Activated T-helper 17 cell treated with anti-CD3 and anti-CD28 coated beads, Interleukin-2, amount 50 U/mL, for 72 hours (primary cell): ENCODE measurements at regions not wholly inside any gene's neighbourhood (a gene's known extent, or its start where the extent isn't known, plus 50 kb on each side); places are given as distances from the start of the nearest gene placed in this dataset.

ENCODE experiments used
- ATAC-seq: fragments of 150-1000 bp; cut with Tn5 transposase; replicated peaks from 2 replicates; pipeline ENCODE4 v1.10.0; 2021; ENCODE audit warnings: mild to moderate bottlenecking, moderate library complexity
- H3K27ac Mint-ChIP-seq: one replicate; pipeline ENCODE4 v1.8.0; 2022; ENCODE audit warnings: mixed read lengths
- H3K27me3 Mint-ChIP-seq: one replicate; pipeline ENCODE4 v1.8.0; 2022; ENCODE audit warnings: mixed read lengths
- H3K36me3 Mint-ChIP-seq: one replicate; pipeline ENCODE4 v1.8.0; 2022; ENCODE audit warnings: low read depth, mild to moderate bottlenecking, mixed read lengths
- H3K4me1 Mint-ChIP-seq: one replicate; pipeline ENCODE4 v1.8.0; 2022; ENCODE audit warnings: mixed read lengths
- H3K4me3 Mint-ChIP-seq: one replicate; pipeline ENCODE4 v1.8.0; 2022; ENCODE audit warnings: mild to moderate bottlenecking, mixed read lengths
- H3K9me3 Mint-ChIP-seq: one replicate; pipeline ENCODE4 v1.8.0; 2022; ENCODE audit warnings: mixed read lengths

- Mint-ChIP-seq H3K9me3 (peaks cover 20% of the 10 kb centered on the region), H3K4me1 (no peaks in the 10 kb centered on the region), H3K27ac (no peak overlapping the region), H3K36me3 (no peaks in the 10 kb centered on the region), H3K4me3 (no peak overlapping the region), H3K27me3 (no peaks in the 10 kb centered on the region)
- ATAC-seq: no peak
These were observed 552.2 kb upstream of the ZNF462 start for GRCh38 chr9:106310782-106311181.

GRCh38 chr9:106312906-106313305 lies 550.1 kb upstream of the ZNF462 start:
- H3K36me3 Mint-ChIP-seq: no peaks in the 10 kb centered on the region
- no peaks in the 10 kb centered on the region for H3K27me3 Mint-ChIP-seq
- no peak overlapping the region for H3K27ac Mint-ChIP-seq
- no peaks in the 10 kb centered on the region for H3K4me1 Mint-ChIP-seq
- peaks cover 11% of the 10 kb centered on the region for H3K9me3 Mint-ChIP-seq
- ATAC-seq: no peak
- H3K4me3 Mint-ChIP-seq: no peak overlapping the region

- H3K9me3 Mint-ChIP-seq: peaks cover 12% of the 10 kb centered on the region
- no peaks in the 10 kb centered on the region for H3K36me3 Mint-ChIP-seq
- ATAC-seq: no peak
- no peak overlapping the region for H3K27ac Mint-ChIP-seq
- H3K27me3 Mint-ChIP-seq: no peaks in the 10 kb centered on the region
- no peaks in the 10 kb centered on the region for H3K4me1 Mint-ChIP-seq
- no peak overlapping the region for H3K4me3 Mint-ChIP-seq
These were observed 548.5 kb upstream of the ZNF462 start for GRCh38 chr9:106314476-106314875.

- Mint-ChIP-seq H3K4me3 (no peak overlapping the region), H3K27ac (no peak overlapping the region), H3K9me3 (peaks cover 16% of the 10 kb centered on the region), H3K27me3 (no peaks in the 10 kb centered on the region), H3K4me1 (no peaks in the 10 kb centered on the region), H3K36me3 (no peaks in the 10 kb centered on the region)
- no peak for ATAC-seq
These were observed 541.4 kb upstream of the ZNF462 start for GRCh38 chr9:106321394-106322180.

GRCh38 chr9:106322706-106323245 lies 540.2 kb upstream of the ZNF462 start:
- no peak overlapping the region for H3K27ac Mint-ChIP-seq
- H3K4me1 Mint-ChIP-seq: no peaks in the 10 kb centered on the region
- peaks cover 20% of the 10 kb centered on the region for H3K9me3 Mint-ChIP-seq
- ATAC-seq: no peak
- H3K36me3 Mint-ChIP-seq: no peaks in the 10 kb centered on the region
- H3K27me3 Mint-ChIP-seq: no peaks in the 10 kb centered on the region
- no peak overlapping the region for H3K4me3 Mint-ChIP-seq

- ATAC-seq: no peak
- no peak overlapping the region for H3K27ac Mint-ChIP-seq
- H3K27me3 Mint-ChIP-seq: no peaks in the 10 kb centered on the region
- H3K36me3 Mint-ChIP-seq: no peaks in the 10 kb centered on the region
- H3K4me1 Mint-ChIP-seq: no peaks in the 10 kb centered on the region
- H3K9me3 Mint-ChIP-seq: peaks cover 19% of the 10 kb centered on the region
- H3K4me3 Mint-ChIP-seq: no peak overlapping the region
These were observed 538.8 kb upstream of the ZNF462 start for GRCh38 chr9:106324053-106324585.

- ATAC-seq: no peak
- no peaks in the 10 kb centered on the region for H3K27me3 Mint-ChIP-seq
- H3K36me3 Mint-ChIP-seq: no peaks in the 10 kb centered on the region
- peaks cover 16% of the 10 kb centered on the region for H3K9me3 Mint-ChIP-seq
- H3K27ac Mint-ChIP-seq: no peak overlapping the region
- H3K4me1 Mint-ChIP-seq: no peaks in the 10 kb centered on the region
- H3K4me3 Mint-ChIP-seq: no peak overlapping the region
These were observed 538.2 kb upstream of the ZNF462 start for GRCh38 chr9:106324591-106325280.

GRCh38 chr9:106326493-106326892 lies 536.5 kb upstream of the ZNF462 start:
- no peak overlapping the region for H3K27ac Mint-ChIP-seq
- ATAC-seq: no peak
- H3K4me1 Mint-ChIP-seq: no peaks in the 10 kb centered on the region

GRCh38 chr9:106333481-106333880 lies 529.5 kb upstream of the ZNF462 start:
- no peaks in the 10 kb centered on the region for H3K36me3 Mint-ChIP-seq
- H3K9me3 Mint-ChIP-seq: peaks cover 15% of the 10 kb centered on the region
- no peak overlapping the region for H3K4me3 Mint-ChIP-seq
- H3K4me1 Mint-ChIP-seq: no peaks in the 10 kb centered on the region
- no peaks in the 10 kb centered on the region for H3K27me3 Mint-ChIP-seq
- H3K27ac Mint-ChIP-seq: no peak overlapping the region
- ATAC-seq: no peak

More at GRCh38 chr9:106326493-106326892, 536.5 kb upstream of the ZNF462 start:
- H3K9me3 Mint-ChIP-seq: peaks cover 18% of the 10 kb centered on the region
- no peak overlapping the region for H3K4me3 Mint-ChIP-seq
- H3K27me3 Mint-ChIP-seq: no peaks in the 10 kb centered on the region
- H3K36me3 Mint-ChIP-seq: no peaks in the 10 kb centered on the region

GRCh38 chr9:106334081-106334480 lies 528.9 kb upstream of the ZNF462 start:
- Mint-ChIP-seq H3K27ac (no peak overlapping the region), H3K36me3 (no peaks in the 10 kb centered on the region), H3K27me3 (no peaks in the 10 kb centered on the region), H3K4me3 (no peak overlapping the region), H3K9me3 (peaks cover 15% of the 10 kb centered on the region), H3K4me1 (no peaks in the 10 kb centered on the region)
- no peak for ATAC-seq

GRCh38 chr9:106339882-106340281 lies 523.1 kb upstream of the ZNF462 start:
- no peak for ATAC-seq
- Mint-ChIP-seq H3K27me3 (no peaks in the 10 kb centered on the region), H3K27ac (no peak overlapping the region), H3K9me3 (peaks cover 7% of the 10 kb centered on the region), H3K4me3 (no peak overlapping the region), H3K4me1 (no peaks in the 10 kb centered on the region), H3K36me3 (no peaks in the 10 kb centered on the region)

GRCh38 chr9:106350777-106351176 lies 512.2 kb upstream of the ZNF462 start:
- no peaks in the 10 kb centered on the region for H3K4me1 Mint-ChIP-seq
- no peaks in the 10 kb centered on the region for H3K36me3 Mint-ChIP-seq
- H3K27ac Mint-ChIP-seq: no peak overlapping the region
- H3K27me3 Mint-ChIP-seq: no peaks in the 10 kb centered on the region
- no peak overlapping the region for H3K4me3 Mint-ChIP-seq
- no peak for ATAC-seq
- H3K9me3 Mint-ChIP-seq: peaks cover 22% of the 10 kb centered on the region

- no peaks in the 10 kb centered on the region for H3K4me1 Mint-ChIP-seq
- ATAC-seq: no peak
These were observed 506.0 kb upstream of the ZNF462 start for GRCh38 chr9:106356924-106357323.

GRCh38 chr9:106358331-106358730 lies 504.6 kb upstream of the ZNF462 start:
- Mint-ChIP-seq H3K27ac (no peak overlapping the region), H3K36me3 (no peaks in the 10 kb centered on the region), H3K4me3 (no peak overlapping the region), H3K9me3 (peaks cover 29% of the 10 kb centered on the region), H3K27me3 (no peaks in the 10 kb centered on the region), H3K4me1 (no peaks in the 10 kb centered on the region)
- ATAC-seq: no peak

More at GRCh38 chr9:106356924-106357323, 506.0 kb upstream of the ZNF462 start:
- H3K9me3 Mint-ChIP-seq: peaks cover 29% of the 10 kb centered on the region
- H3K27ac Mint-ChIP-seq: no peak overlapping the region
- H3K4me3 Mint-ChIP-seq: no peak overlapping the region
- no peaks in the 10 kb centered on the region for H3K27me3 Mint-ChIP-seq
- H3K36me3 Mint-ChIP-seq: no peaks in the 10 kb centered on the region

GRCh38 chr9:106376689-106377088 lies 486.3 kb upstream of the ZNF462 start:
- no peaks in the 10 kb centered on the region for H3K4me1 Mint-ChIP-seq
- peaks cover 14% of the 10 kb centered on the region for H3K9me3 Mint-ChIP-seq
- H3K27me3 Mint-ChIP-seq: no peaks in the 10 kb centered on the region
- no peak for ATAC-seq
- H3K27ac Mint-ChIP-seq: no peak overlapping the region
- H3K4me3 Mint-ChIP-seq: no peak overlapping the region
- H3K36me3 Mint-ChIP-seq: no peaks in the 10 kb centered on the region
